BJ (cell line): ENCODE measurements at regions not wholly inside any gene's neighbourhood (a gene's known extent, or its start where the extent isn't known, plus 50 kb on each side); places are given as distances from the start of the nearest gene placed in this dataset.
A peak's percentile ranks its signal among the peaks of the same experiment; 100 is the strongest.

ENCODE experiments used
- CTCF ChIA-PET: fragments of 350-600 bp; formaldehyde crosslinking; extraction: SDS; loops from one replicate; lab custom pipeline; 2021; ENCODE audit warnings: antibody characterized with exemption, inconsistent platforms; lab: Yijun Ruan, JAX
- POLR2A ChIA-PET: fragments of 300-600 bp; sonication (Branson Sonifier 250); formaldehyde crosslinking; extraction: SDS; loops from one replicate; lab custom pipeline; 2021; ENCODE audit warnings: antibody characterized with exemption; lab: Charles Lee
- DNase-seq: peaks from one replicate; pipeline ENCODE4 v3.0.0-alpha.2; 2011; ENCODE audit warnings: low read depth
- H3K27me3 ChIP-seq: 2 replicates; pipeline ENCODE4 v1.6.0; 2011; ENCODE audit warnings: low read length; ENCODE audit not compliant: control insufficient read depth, insufficient read depth
- H3K36me3 ChIP-seq: 2 replicates; pipeline ENCODE4 v1.5.1; 2011; ENCODE audit warnings: low read length; ENCODE audit not compliant: control insufficient read depth, insufficient read depth
- H3K4me3 ChIP-seq: 2 replicates; pipeline ENCODE4 v1.5.1; 2011; ENCODE audit warnings: low read depth, mild to moderate bottlenecking, control low read depth, low read length
- CTCF ChIP-seq: IDR thresholded peaks from 2 replicates; pipeline ENCODE4 v1.5.1; 2011; ENCODE audit warnings: low read depth, mild to moderate bottlenecking, control low read depth, inconsistent platforms, low read length, moderate library complexity; ENCODE audit not compliant: insufficient read depth

- Histone ChIP-seq H3K27me3 (no peaks in the 10 kb centered on the region), H3K4me3 (no peak overlapping the region), H3K36me3 (no peaks in the 10 kb centered on the region)
- TF ChIP-seq CTCF, result no peak
- ChIA-PET CTCF (no interaction called here), POLR2A (no interaction called here)
- DNase-seq, result no peak
These were observed 620.2 kb downstream of the KCNJ3 start for GRCh38 chr2:155318710-155319109.

GRCh38 chr2:155315768-155316167 is 617.3 kb downstream of the KCNJ3 start:
- Histone ChIP-seq H3K36me3 (no peaks in the 10 kb centered on the region), H3K4me3 (no peak overlapping the region), H3K27me3 (no peaks in the 10 kb centered on the region)
- DNase-seq, result no peak
- no peak for TF ChIP-seq CTCF
- ChIA-PET POLR2A (no interaction called here), CTCF (no interaction called here)

GRCh38 chr2:155310589-155310988 is 612.1 kb downstream of the KCNJ3 start:
- H3K36me3 ChIP-seq, result no peaks in the 10 kb centered on the region
- CTCF ChIA-PET, result interaction anchor here (0.8 kb wide), 1 partner anchor 8 kb away, joined by 3 read pairs; no protein-coding TSS in a partner anchor
- no peak overlapping the region for H3K4me3 ChIP-seq
- TF ChIP-seq CTCF, result peak; percentile 20; the same call in 1 of the 2 replicates
- DNase-seq, result no peak
- POLR2A ChIA-PET, result no interaction called here
- no peaks in the 10 kb centered on the region for H3K27me3 ChIP-seq

- no peaks in the 10 kb centered on the region for H3K27me3 ChIP-seq
- no peaks in the 10 kb centered on the region for H3K36me3 ChIP-seq
- POLR2A ChIA-PET, result no interaction called here
- DNase-seq, result no peak
- H3K4me3 ChIP-seq, result no peak overlapping the region
- no peak for TF ChIP-seq CTCF
- CTCF ChIA-PET, result no interaction called here
These were observed 611.0 kb downstream of the KCNJ3 start for GRCh38 chr2:155309483-155309882.

- POLR2A ChIA-PET, result no interaction called here
These were observed 610.0 kb downstream of the KCNJ3 start for GRCh38 chr2:155308367-155309009.

More at GRCh38 chr2:155308367-155309009, 610.0 kb downstream of the KCNJ3 start:
- no peak for TF ChIP-seq CTCF
- CTCF ChIA-PET, result no interaction called here
- no peaks in the 10 kb centered on the region for H3K27me3 ChIP-seq
- DNase-seq, result no peak
- H3K4me3 ChIP-seq, result no peak overlapping the region
- no peaks in the 10 kb centered on the region for H3K36me3 ChIP-seq
